ENCODE measurements at regions not wholly inside any gene's neighbourhood (a gene's known extent, or its start where the extent isn't known, plus 50 kb on each side); places are given as distances from the start of the nearest gene placed in this dataset.

DNA sequence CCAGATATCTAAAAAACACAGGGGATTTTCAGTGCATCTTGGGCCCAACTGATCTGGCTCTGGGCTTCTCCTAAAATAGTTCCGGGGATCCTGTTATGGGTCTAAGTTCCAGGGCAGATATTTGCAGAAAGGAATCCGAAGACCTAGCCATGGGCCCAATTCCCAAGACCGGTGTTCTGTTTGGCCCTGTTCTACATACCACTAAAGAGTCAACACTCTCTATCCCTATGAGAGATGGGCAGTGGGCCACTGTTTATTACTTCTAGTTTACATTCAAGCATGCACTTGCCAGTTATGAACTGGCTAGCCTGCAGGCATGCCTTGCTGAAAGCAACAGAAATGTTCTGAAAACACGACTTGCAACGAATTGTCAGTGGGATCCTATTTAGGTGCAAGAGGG, 87.4 kb upstream of the PLCB4 start:
- TF ChIP-seq, protein P1, sequence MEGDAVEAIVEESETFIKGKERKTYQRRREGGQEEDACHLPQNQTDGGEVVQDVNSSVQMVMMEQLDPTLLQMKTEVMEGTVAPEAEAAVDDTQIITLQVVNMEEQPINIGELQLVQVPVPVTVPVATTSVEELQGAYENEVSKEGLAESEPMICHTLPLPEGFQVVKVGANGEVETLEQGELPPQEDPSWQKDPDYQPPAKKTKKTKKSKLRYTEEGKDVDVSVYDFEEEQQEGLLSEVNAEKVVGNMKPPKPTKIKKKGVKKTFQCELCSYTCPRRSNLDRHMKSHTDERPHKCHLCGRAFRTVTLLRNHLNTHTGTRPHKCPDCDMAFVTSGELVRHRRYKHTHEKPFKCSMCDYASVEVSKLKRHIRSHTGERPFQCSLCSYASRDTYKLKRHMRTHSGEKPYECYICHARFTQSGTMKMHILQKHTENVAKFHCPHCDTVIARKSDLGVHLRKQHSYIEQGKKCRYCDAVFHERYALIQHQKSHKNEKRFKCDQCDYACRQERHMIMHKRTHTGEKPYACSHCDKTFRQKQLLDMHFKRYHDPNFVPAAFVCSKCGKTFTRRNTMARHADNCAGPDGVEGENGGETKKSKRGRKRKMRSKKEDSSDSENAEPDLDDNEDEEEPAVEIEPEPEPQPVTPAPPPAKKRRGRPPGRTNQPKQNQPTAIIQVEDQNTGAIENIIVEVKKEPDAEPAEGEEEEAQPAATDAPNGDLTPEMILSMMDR (IDR thresholded peaks at IDR 0.05; ENCODE audit: low read depth, low read length) = no peak
- TF ChIP-seq POLR2A (IDR thresholded peaks at IDR 0.05; ENCODE audit: extremely low read depth, insufficient read length) (no peak), MYC (IDR thresholded peaks at IDR 0.05; ENCODE audit: low read depth, low read length) (no peak)
- TF ChIP-seq, protein P2, sequence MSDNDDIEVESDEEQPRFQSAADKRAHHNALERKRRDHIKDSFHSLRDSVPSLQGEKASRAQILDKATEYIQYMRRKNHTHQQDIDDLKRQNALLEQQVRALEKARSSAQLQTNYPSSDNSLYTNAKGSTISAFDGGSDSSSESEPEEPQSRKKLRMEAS (IDR thresholded peaks at IDR 0.05; ENCODE audit: low read depth, low read length) = no peak
